HEK293T (cell line): ENCODE measurements at regions not wholly inside any gene's neighbourhood (a gene's known extent, or its start where the extent isn't known, plus 50 kb on each side); places are given as distances from the start of the nearest gene placed in this dataset.

Experiments
- CTBP1 ChIP-seq: fragments of 450-650 bp; IDR thresholded peaks from 2 replicates; pipeline ENCODE4 v1.6.1; 2016; ENCODE audit warnings: borderline replicate concordance
- ELF4 ChIP-seq: fragments of 450-650 bp; IDR thresholded peaks from 2 replicates; pipeline ENCODE4 v1.6.1; 2017; ENCODE audit warnings: antibody characterized with exemption
- ZNF384 ChIP-seq: fragments of 450-650 bp; IDR thresholded peaks from 2 replicates; pipeline ENCODE4 v1.6.1; 2016

- TF ChIP-seq ZNF384 (no peak), CTBP1 (no peak), ELF4 (no peak)
These were observed 140.8 kb upstream of the SLC1A4 start for GRCh38 chr2:64848363-64848762.
